ENCODE measurements at regions not wholly inside any gene's neighbourhood (a gene's known extent, or its start where the extent isn't known, plus 50 kb on each side); places are given as distances from the start of the nearest gene placed in this dataset.
"Not testable (repeated sequence)": the region's sequence is repeated elsewhere in the genome, so short reads cannot be mapped to it uniquely, and the experiment has no call there.

DNA sequence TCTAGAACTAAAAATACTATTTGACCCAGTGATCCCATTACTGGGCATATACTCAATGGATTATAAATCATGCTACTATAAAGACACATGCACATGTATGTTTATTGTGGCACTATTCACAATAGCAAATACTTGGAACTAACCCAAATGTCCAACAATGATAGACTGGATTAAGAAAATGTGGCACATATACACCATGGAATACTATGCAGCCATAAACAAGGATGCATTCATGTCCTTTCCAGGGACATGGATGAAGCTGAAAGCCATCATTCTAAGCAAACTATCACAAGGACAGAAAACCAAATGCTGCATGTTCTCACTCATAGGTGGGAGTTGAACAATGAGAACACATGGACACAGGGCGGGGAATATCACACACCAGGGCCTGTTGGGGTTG, 1039.0 kb downstream of the NR2F1-AS1 start:
- H2BK120ac ChIP-seq (ENCODE audit: low read depth, low read length); H3K27me3 ChIP-seq (ENCODE audit: control insufficient read depth in 1 of 2, insufficient read depth in 1 of 2, low read length in 2 of 2); H3K4me2 ChIP-seq (ENCODE audit: low read length, poor library complexity, severe bottlenecking); H3K18ac ChIP-seq (ENCODE audit: low read depth in 1 of 2, low read length in 2 of 2); H4K91ac ChIP-seq (ENCODE audit: low read length); H3K14ac ChIP-seq (ENCODE audit: low read length in 2 of 2); H3K27ac ChIP-seq (ENCODE audit: low read length, poor library complexity, severe bottlenecking); H2BK5ac ChIP-seq (ENCODE audit: low read depth, low read length, poor library complexity, severe bottlenecking); DNase-seq; H2BK12ac ChIP-seq (ENCODE audit: low read length in 2 of 2); H2AFZ ChIP-seq (ENCODE audit: low read depth, low read length); H3K23ac ChIP-seq (ENCODE audit: low read length in 2 of 2); H2AK5ac ChIP-seq (ENCODE audit: low read length, severe bottlenecking); H4K8ac ChIP-seq (ENCODE audit: low read length); H3K79me1 ChIP-seq (replicated peaks; ENCODE audit: low read length, poor library complexity, severe bottlenecking); H3K4me3 ChIP-seq (ENCODE audit: insufficient read depth in 1 of 2, low read depth in 1 of 2, low read length in 2 of 2); H3K4ac ChIP-seq (ENCODE audit: low read depth in 1 of 2, low read length in 2 of 2); H3K9me3 ChIP-seq (ENCODE audit: control insufficient read depth, low read length); H3K9ac ChIP-seq (ENCODE audit: low read length); H3K4me1 ChIP-seq (ENCODE audit: control insufficient read depth, insufficient read depth, low read depth, low read length); H3K36me3 ChIP-seq (ENCODE audit: control insufficient read depth in 1 of 2, insufficient read depth in 2 of 2, low read depth in 1 of 2, low read length in 2 of 2); H2BK15ac ChIP-seq (ENCODE audit: low read depth, poor library complexity, severe bottlenecking): not testable (repeated sequence)
- 100% methylated on average over 1 of the region's 1 CpG for WGBS

GRCh38 chr5:92527311-92528078, 1053.5 kb downstream of the NR2F1-AS1 start:
- no peak overlapping the region for H3K4me2 ChIP-seq (ENCODE audit: low read length, poor library complexity, severe bottlenecking)
- H3K79me1 ChIP-seq (replicated peaks; ENCODE audit: low read length, poor library complexity, severe bottlenecking): no peaks in the 10 kb centered on the region
- H4K8ac ChIP-seq (ENCODE audit: low read length): no peak overlapping the region
- H2BK120ac ChIP-seq (ENCODE audit: low read depth, low read length): no peak overlapping the region
- no peak overlapping the region for H4K91ac ChIP-seq (ENCODE audit: low read length)
- 62% methylated on average over 2 of the region's 4 CpGs for WGBS
- no peak overlapping the region for H2BK12ac ChIP-seq (ENCODE audit: low read length in 2 of 2)
- no peaks in the 10 kb centered on the region for H3K9me3 ChIP-seq (ENCODE audit: control insufficient read depth, low read length)
- H3K27ac ChIP-seq (ENCODE audit: low read length, poor library complexity, severe bottlenecking): no peak overlapping the region
- no peak overlapping the region for H2AK5ac ChIP-seq (ENCODE audit: low read length, severe bottlenecking)
- H2AFZ ChIP-seq (ENCODE audit: low read depth, low read length): no peak overlapping the region
- no peak overlapping the region for H3K4me3 ChIP-seq (ENCODE audit: insufficient read depth in 1 of 2, low read depth in 1 of 2, low read length in 2 of 2)
- H2BK15ac ChIP-seq (ENCODE audit: low read depth, poor library complexity, severe bottlenecking): no peak overlapping the region
- no peaks in the 10 kb centered on the region for H3K4me1 ChIP-seq (ENCODE audit: control insufficient read depth, insufficient read depth, low read depth, low read length)
- H3K9ac ChIP-seq (ENCODE audit: low read length): no peak overlapping the region
- no peak overlapping the region for H2BK5ac ChIP-seq (ENCODE audit: low read depth, low read length, poor library complexity, severe bottlenecking)
- H3K27me3 ChIP-seq (ENCODE audit: control insufficient read depth in 1 of 2, insufficient read depth in 1 of 2, low read length in 2 of 2): no peaks in the 10 kb centered on the region
- no peaks in the 10 kb centered on the region for H3K36me3 ChIP-seq (ENCODE audit: control insufficient read depth in 1 of 2, insufficient read depth in 2 of 2, low read depth in 1 of 2, low read length in 2 of 2)
- DNase-seq: peak; percentile 70
- no peak overlapping the region for H3K23ac ChIP-seq (ENCODE audit: low read length in 2 of 2)
- no peak overlapping the region for H3K18ac ChIP-seq (ENCODE audit: low read depth in 1 of 2, low read length in 2 of 2)
- H3K4ac ChIP-seq (ENCODE audit: low read depth in 1 of 2, low read length in 2 of 2): no peak overlapping the region
- no peak overlapping the region for H3K14ac ChIP-seq (ENCODE audit: low read length in 2 of 2)

GRCh38 chr5:92525131-92525530, 1055.9 kb downstream of the NR2F1-AS1 start:
- Histone ChIP-seq H3K9ac (ENCODE audit: low read length) (no peak overlapping the region), H3K18ac (ENCODE audit: low read depth in 1 of 2, low read length in 2 of 2) (no peak overlapping the region), H3K4me1 (ENCODE audit: control insufficient read depth, insufficient read depth, low read depth, low read length) (no peaks in the 10 kb centered on the region), H4K91ac (ENCODE audit: low read length) (no peak overlapping the region), H3K23ac (ENCODE audit: low read length in 2 of 2) (no peak overlapping the region), H3K4me3 (ENCODE audit: insufficient read depth in 1 of 2, low read depth in 1 of 2, low read length in 2 of 2) (no peak overlapping the region), H2BK12ac (ENCODE audit: low read length in 2 of 2) (no peak overlapping the region), H3K4ac (ENCODE audit: low read depth in 1 of 2, low read length in 2 of 2) (no peak overlapping the region), H3K79me1 (replicated peaks; ENCODE audit: low read length, poor library complexity, severe bottlenecking) (no peaks in the 10 kb centered on the region), H2BK15ac (ENCODE audit: low read depth, poor library complexity, severe bottlenecking) (no peak overlapping the region), H3K14ac (ENCODE audit: low read length in 2 of 2) (no peak overlapping the region), H2BK120ac (ENCODE audit: low read depth, low read length) (no peak overlapping the region), H3K36me3 (ENCODE audit: control insufficient read depth in 1 of 2, insufficient read depth in 2 of 2, low read depth in 1 of 2, low read length in 2 of 2) (no peaks in the 10 kb centered on the region), H2BK5ac (ENCODE audit: low read depth, low read length, poor library complexity, severe bottlenecking) (no peak overlapping the region), H3K27ac (ENCODE audit: low read length, poor library complexity, severe bottlenecking) (no peak overlapping the region), H2AK5ac (ENCODE audit: low read length, severe bottlenecking) (no peak overlapping the region), H3K27me3 (ENCODE audit: control insufficient read depth in 1 of 2, insufficient read depth in 1 of 2, low read length in 2 of 2) (no peaks in the 10 kb centered on the region), H3K9me3 (ENCODE audit: control insufficient read depth, low read length) (no peaks in the 10 kb centered on the region), H3K4me2 (ENCODE audit: low read length, poor library complexity, severe bottlenecking) (no peak overlapping the region), H2AFZ (ENCODE audit: low read depth, low read length) (no peak overlapping the region), H4K8ac (ENCODE audit: low read length) (no peak overlapping the region)
- WGBS: no CpG with 5 or more reads among the region's 2 CpGs
- DNase-seq: no peak

DNA sequence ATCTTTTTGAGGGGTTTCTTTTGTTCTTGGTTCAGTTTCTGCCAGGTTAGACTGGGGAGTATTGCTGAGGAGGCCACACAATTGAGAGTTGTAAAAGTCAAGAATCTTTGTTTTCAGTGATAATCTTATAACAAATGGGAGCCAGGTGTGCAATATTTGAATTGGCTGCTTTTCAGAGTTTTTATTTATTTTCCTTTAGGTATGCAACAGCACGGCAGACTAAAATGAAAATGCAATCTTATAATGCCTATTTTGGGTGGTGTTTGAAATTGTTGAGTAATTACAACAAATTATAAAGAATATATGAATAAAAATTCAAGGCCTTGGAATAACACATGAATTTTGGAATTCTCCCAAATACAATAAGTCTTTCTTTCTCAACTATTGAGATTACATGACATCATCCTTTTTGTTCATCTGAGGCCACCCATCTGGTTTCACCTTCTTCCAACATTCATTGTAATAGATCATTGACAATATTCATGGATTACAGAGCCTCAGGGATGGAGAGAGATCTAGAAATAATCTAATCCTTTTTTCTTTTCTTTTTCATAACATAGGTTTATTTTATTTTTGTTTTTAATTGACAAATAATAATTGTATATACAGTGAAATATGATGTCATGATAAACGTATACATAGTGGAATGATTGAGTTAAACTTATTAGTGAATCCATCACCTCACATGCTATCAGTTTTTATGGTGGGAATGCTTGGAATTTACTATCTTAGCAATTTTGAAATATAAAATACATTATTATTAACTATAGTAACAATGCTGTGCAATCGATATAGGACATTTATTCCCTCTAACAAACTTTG, 1061.0 kb downstream of the NR2F1-AS1 start:
- H3K79me1 ChIP-seq (replicated peaks; ENCODE audit: low read length, poor library complexity, severe bottlenecking): no peaks in the 10 kb centered on the region
- no peak overlapping the region for H2AK5ac ChIP-seq (ENCODE audit: low read length, severe bottlenecking)
- H3K4me1 ChIP-seq (ENCODE audit: control insufficient read depth, insufficient read depth, low read depth, low read length): no peaks in the 10 kb centered on the region
- no peak overlapping the region for H4K8ac ChIP-seq (ENCODE audit: low read length)
- H2AFZ ChIP-seq (ENCODE audit: low read depth, low read length): no peak overlapping the region
- H3K18ac ChIP-seq (ENCODE audit: low read depth in 1 of 2, low read length in 2 of 2): no peak overlapping the region
- no peak overlapping the region for H3K14ac ChIP-seq (ENCODE audit: low read length in 2 of 2)
- H3K27ac ChIP-seq (ENCODE audit: low read length, poor library complexity, severe bottlenecking): no peak overlapping the region
- no peak overlapping the region for H3K4me2 ChIP-seq (ENCODE audit: low read length, poor library complexity, severe bottlenecking)
- no peak overlapping the region for H3K9ac ChIP-seq (ENCODE audit: low read length)
- WGBS: 100% methylated on average over 2 of the region's 3 CpGs
- H3K9me3 ChIP-seq (ENCODE audit: control insufficient read depth, low read length): no peaks in the 10 kb centered on the region
- DNase-seq: no peak
- H3K23ac ChIP-seq (ENCODE audit: low read length in 2 of 2): no peak overlapping the region
- H2BK15ac ChIP-seq (ENCODE audit: low read depth, poor library complexity, severe bottlenecking): no peak overlapping the region
- no peaks in the 10 kb centered on the region for H3K27me3 ChIP-seq (ENCODE audit: control insufficient read depth in 1 of 2, insufficient read depth in 1 of 2, low read length in 2 of 2)
- no peak overlapping the region for H2BK5ac ChIP-seq (ENCODE audit: low read depth, low read length, poor library complexity, severe bottlenecking)
- H2BK12ac ChIP-seq (ENCODE audit: low read length in 2 of 2): no peak overlapping the region
- no peaks in the 10 kb centered on the region for H3K36me3 ChIP-seq (ENCODE audit: control insufficient read depth in 1 of 2, insufficient read depth in 2 of 2, low read depth in 1 of 2, low read length in 2 of 2)
- no peak overlapping the region for H4K91ac ChIP-seq (ENCODE audit: low read length)
- no peak overlapping the region for H2BK120ac ChIP-seq (ENCODE audit: low read depth, low read length)
- H3K4ac ChIP-seq (ENCODE audit: low read depth in 1 of 2, low read length in 2 of 2): no peak overlapping the region
- no peak overlapping the region for H3K4me3 ChIP-seq (ENCODE audit: insufficient read depth in 1 of 2, low read depth in 1 of 2, low read length in 2 of 2)
